Panc1 (cell line): ENCODE measurements at regions not wholly inside any gene's neighbourhood (a gene's known extent, or its start where the extent isn't known, plus 50 kb on each side); places are given as distances from the start of the nearest gene placed in this dataset.

Source experiments
- CTCF ChIP-seq: fragments of 450-650 bp; IDR thresholded peaks from 2 replicates; pipeline ENCODE4 v1.5.1; 2017; ENCODE audit warnings: mild to moderate bottlenecking
- TCF7L2 ChIP-seq: IDR thresholded peaks from 2 replicates; pipeline ENCODE4 v1.6.1; 2011; ENCODE audit warnings: mild to moderate bottlenecking, low read depth, low read length, inconsistent platforms

DNA sequence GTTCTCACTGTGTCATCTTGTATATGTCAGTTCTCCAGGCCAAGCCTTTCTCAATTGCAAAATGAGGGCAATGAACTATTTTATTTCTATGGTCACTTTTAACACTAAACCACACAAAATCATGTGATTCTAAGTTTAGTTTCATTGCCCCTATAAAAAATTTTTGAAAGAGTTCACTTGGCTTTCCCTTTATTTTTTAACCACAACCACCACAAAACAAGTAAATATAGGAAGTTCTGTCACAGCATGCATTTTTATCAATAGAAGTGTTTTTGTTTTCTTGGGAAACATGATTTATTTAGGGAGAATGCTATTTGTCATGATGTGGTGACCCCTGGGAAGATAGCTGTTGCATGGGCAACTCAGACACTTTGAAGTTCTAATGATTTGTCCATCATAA is 169.1 kb downstream of the CSNK1G3 start:
- TF ChIP-seq CTCF: no peak
- TF ChIP-seq TCF7L2: no peak
